Bronchial epithelial cell (primary cell): ENCODE measurements at regions not wholly inside any gene's neighbourhood (a gene's known extent, or its start where the extent isn't known, plus 50 kb on each side); places are given as distances from the start of the nearest gene placed in this dataset.

Experiments used
- DNase-seq: peaks from one replicate; pipeline ENCODE4 v3.0.0-alpha.2; 2010; ENCODE audit warnings: low read depth
- FAIRE-seq: peaks from 2 replicates; lab custom pipeline; 2011; peaks lifted over from hg19 to GRCh38; lab: Jason Lieb, UNC
- H3K27me3 ChIP-seq: 2 replicates; pipeline ENCODE4 v1.5.1; 2011; ENCODE audit warnings: low read length; ENCODE audit not compliant: control insufficient read depth, insufficient read depth
- H3K36me3 ChIP-seq: 2 replicates; pipeline ENCODE4 v1.5.1; 2011; ENCODE audit warnings: low read length; ENCODE audit not compliant: control insufficient read depth, insufficient read depth
- H3K4me3 ChIP-seq: 2 replicates; pipeline ENCODE4 v1.5.1; 2011; ENCODE audit warnings: mild to moderate bottlenecking, low read depth, low read length, control low read depth
- CTCF ChIP-seq: IDR thresholded peaks from 2 replicates; pipeline ENCODE4 v1.5.1; 2011; ENCODE audit warnings: mild to moderate bottlenecking, moderate library complexity, low read length, control low read depth, inconsistent platforms; ENCODE audit not compliant: insufficient read depth, severe bottlenecking

DNA sequence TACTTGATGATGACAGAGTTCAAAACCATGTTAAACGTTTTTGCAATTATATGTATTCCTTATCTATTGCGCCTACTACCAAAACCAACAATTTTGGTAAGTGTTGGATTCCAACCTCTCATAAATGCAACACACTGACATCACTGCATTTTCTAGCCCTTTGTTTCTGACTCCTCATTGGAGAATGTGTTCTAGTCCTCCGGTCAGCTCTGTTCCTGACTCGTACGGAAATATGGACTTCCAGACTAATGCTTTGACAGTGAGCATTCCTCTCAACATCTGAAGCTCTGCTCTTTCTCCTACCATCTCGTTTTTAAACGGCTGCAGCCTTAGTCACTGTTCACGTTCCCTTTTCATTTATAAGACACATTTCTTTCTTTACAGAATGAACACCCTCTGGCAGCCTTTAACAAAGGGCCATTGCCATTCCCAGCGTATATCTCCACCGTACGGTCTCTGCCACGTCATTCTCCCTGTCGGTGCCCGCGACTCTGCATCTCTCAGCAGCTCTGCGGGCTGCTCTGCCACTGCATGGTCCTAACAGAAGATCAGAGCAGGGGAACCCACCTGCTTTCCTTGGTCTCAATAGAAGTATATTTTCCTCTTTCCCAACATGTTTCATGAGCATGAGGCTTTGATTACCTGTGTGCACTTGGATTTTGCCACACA lies 103.0 kb upstream of the SYNDIG1 start:
- Histone ChIP-seq H3K27me3 (no peaks in the 10 kb centered on the region), H3K36me3 (no peaks in the 10 kb centered on the region), H3K4me3 (no peak overlapping the region)
- FAIRE-seq (no peak), DNase-seq (no peak)
- TF ChIP-seq CTCF = no peak

DNA sequence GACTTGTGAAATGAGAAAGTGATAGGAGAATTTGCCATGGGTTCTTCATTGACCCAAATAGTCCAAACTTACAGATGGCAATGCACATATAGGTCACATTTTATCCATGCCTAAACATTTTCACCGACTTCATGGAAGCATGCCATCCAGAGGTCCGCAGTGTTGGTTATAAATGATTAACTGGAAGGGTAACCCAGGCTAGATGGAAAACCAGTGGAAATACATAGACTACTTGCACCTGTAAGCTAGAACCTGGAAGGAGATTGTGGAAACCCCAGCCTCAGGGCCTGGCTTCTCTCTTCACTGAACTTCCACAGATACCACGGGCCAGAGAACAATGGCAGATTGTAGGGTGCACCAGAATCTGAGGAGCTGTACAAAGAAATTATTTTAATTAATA lies 103.8 kb upstream of the SYNDIG1 start:
- FAIRE-seq = no peak
- DNase-seq = no peak
- no peak for TF ChIP-seq CTCF
- no peaks in the 10 kb centered on the region for H3K27me3 ChIP-seq
- H3K36me3 ChIP-seq = no peaks in the 10 kb centered on the region
- H3K4me3 ChIP-seq = no peak overlapping the region

DNA sequence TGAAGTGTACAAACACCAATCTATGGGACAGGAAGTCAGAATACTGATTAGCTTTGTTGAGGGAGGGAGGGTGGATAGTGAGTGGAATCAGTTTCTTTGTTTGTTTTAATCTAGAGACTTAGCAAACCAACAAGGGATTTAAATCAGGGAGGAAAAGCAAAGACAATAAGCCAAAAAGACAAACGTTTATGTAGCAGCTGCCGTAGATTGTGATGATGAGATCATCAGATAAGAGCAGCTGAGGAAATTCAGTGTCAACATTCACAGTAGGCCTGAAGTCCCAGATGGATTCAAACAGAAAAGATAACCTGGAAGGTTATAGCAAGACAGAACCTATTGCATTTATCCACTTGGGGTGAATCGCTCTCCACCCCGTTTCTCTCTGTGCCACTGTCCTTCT lies 104.9 kb upstream of the SYNDIG1 start:
- Histone ChIP-seq H3K36me3 (no peaks in the 10 kb centered on the region), H3K4me3 (no peak overlapping the region), H3K27me3 (no peaks in the 10 kb centered on the region)
- TF ChIP-seq CTCF = no peak
- DNase-seq (no peak), FAIRE-seq (no peak)

GRCh38 chr20:24363031-24363430 lies 106.4 kb upstream of the SYNDIG1 start:
- DNase-seq (no peak), FAIRE-seq (no peak)
- no peaks in the 10 kb centered on the region for H3K27me3 ChIP-seq
- TF ChIP-seq CTCF = no peak
- no peak overlapping the region for H3K4me3 ChIP-seq
- no peaks in the 10 kb centered on the region for H3K36me3 ChIP-seq

DNA sequence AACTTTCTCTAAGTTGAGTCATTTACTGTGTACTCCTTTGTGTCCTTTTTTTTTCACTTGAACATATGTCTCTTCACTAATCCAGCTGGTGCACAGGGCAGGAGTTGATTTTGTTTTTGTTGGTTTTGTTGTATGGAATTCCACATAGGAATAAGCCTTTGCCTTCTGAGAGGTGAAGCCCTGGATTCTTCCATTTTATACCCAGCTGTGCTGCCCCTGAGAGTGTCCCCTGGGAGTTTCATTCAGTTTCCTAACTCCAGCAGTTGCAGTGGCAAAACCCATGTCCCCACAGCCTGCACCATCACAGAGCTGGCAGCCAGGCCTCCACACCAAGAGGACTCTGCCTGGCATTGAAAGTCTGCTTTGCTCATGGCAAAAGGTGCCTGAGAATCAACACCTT lies 107.3 kb upstream of the SYNDIG1 start:
- H3K4me3 ChIP-seq = no peak overlapping the region
- no peaks in the 10 kb centered on the region for H3K27me3 ChIP-seq
- FAIRE-seq = no peak
- no peaks in the 10 kb centered on the region for H3K36me3 ChIP-seq
- no peak for TF ChIP-seq CTCF
- no peak for DNase-seq

DNA sequence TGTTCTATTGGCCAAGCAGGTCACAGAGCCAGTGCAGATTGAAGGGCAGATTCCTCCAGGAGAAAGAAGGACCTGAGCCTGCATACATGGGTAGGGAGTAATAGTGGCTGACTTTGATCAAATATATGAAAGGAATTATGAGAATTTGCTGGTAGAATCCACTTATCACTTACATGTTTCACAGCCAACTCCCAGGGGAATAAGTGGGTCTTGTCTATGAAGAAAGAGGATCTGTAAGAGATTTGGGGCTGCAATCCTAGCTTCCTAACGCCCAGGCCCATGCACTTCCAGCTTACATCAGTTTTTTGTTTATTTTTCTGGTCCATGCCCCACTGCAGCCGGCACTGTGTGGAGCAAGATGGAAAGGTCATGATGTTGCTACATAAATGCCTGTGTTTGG lies 107.9 kb upstream of the SYNDIG1 start:
- TF ChIP-seq CTCF = no peak
- FAIRE-seq (no peak), DNase-seq (no peak)
- Histone ChIP-seq H3K4me3 (no peak overlapping the region), H3K27me3 (no peaks in the 10 kb centered on the region), H3K36me3 (no peaks in the 10 kb centered on the region)
